Common myeloid progenitor, CD34-positive (primary cell): ENCODE measurements at regions not wholly inside any gene's neighbourhood (a gene's known extent, or its start where the extent isn't known, plus 50 kb on each side); places are given as distances from the start of the nearest gene placed in this dataset.
"Not testable (repeated sequence)": the region's sequence is repeated elsewhere in the genome, so short reads cannot be mapped to it uniquely, and the experiment has no call there.

Experiments used
- CTCF ChIA-PET: fragments of 350-600 bp; sonication (Branson Sonifier 250); formaldehyde crosslinking; loops from one replicate; lab custom pipeline; 2021; ENCODE audit warnings: antibody characterized with exemption; lab: Charles Lee
- POLR2A ChIA-PET: fragments of 350-600 bp; sonication (Branson Sonifier 250); formaldehyde crosslinking; loops from one replicate; lab custom pipeline; 2021; ENCODE audit warnings: antibody characterized with exemption; lab: Charles Lee
- DNase-seq, 3 donors: peaks; one replicate each; pipeline versions ENCODE4 v3.0.0 to v3.0.0-alpha.2; 2013
- H3K27ac ChIP-seq, 2 experiments: 1 replicate in 1 of 2; 2 replicates in 1 of 2; pipeline ENCODE4 v1.7.0; 2013; ENCODE audit warnings: inconsistent platforms in 2 of 2, low read length in 2 of 2, mild to moderate bottlenecking in 2 of 2, low read depth in 1 of 2, moderate library complexity in 1 of 2; ENCODE audit not compliant: severe bottlenecking in 2 of 2, insufficient read depth in 1 of 2, poor library complexity in 1 of 2
- H3K27me3 ChIP-seq, 5 experiments: replicated peaks in 2 of 5; 1 replicate in 3 of 5; 2 replicates in 2 of 5; pipeline versions ENCODE4 v1.6.1 to v1.7.0; 2013; ENCODE audit warnings: low read length in 4 of 5, mild to moderate bottlenecking in 2 of 5, moderate library complexity in 2 of 5, inconsistent platforms in 1 of 5; ENCODE audit not compliant: insufficient read depth in 5 of 5, control insufficient read depth in 4 of 5
- H3K36me3 ChIP-seq, 4 experiments: 1 replicate in 2 of 4; 2 replicates in 2 of 4; pipeline versions ENCODE4 v1.6.1 to v1.7.0; 2013; ENCODE audit warnings: low read length in 3 of 4, control low read depth in 1 of 4, mild to moderate bottlenecking in 1 of 4; ENCODE audit not compliant: control insufficient read depth in 4 of 4, insufficient read depth in 4 of 4
- H3K4me1 ChIP-seq, 4 experiments: 1 replicate in 3 of 4; 2 replicates in 1 of 4; pipeline versions ENCODE4 v1.6.1 to v1.7.1; 2013; ENCODE audit warnings: low read length in 3 of 4, mild to moderate bottlenecking in 3 of 4, control low read depth in 1 of 4, inconsistent platforms in 1 of 4, moderate library complexity in 1 of 4; ENCODE audit not compliant: control insufficient read depth in 4 of 4, insufficient read depth in 4 of 4; ENCODE audit errors: control extremely low read depth in 1 of 4
- H3K4me3 ChIP-seq, 7 experiments: 1 replicate in 4 of 7; 2 replicates in 3 of 7; pipeline versions ENCODE4 v1.5.1 to v1.7.0; 2013; ENCODE audit warnings: mild to moderate bottlenecking in 7 of 7, low read length in 6 of 7, moderate library complexity in 6 of 7, inconsistent platforms in 2 of 7, low read depth in 2 of 7, control low read depth in 1 of 7; ENCODE audit not compliant: insufficient read depth in 4 of 7, control insufficient read depth in 1 of 7; ENCODE audit errors: extremely low read depth in 1 of 7
- H3K9me3 ChIP-seq, 5 experiments: 1 replicate in 4 of 5; 2 replicates in 1 of 5; pipeline versions ENCODE4 v1.6.1 to v1.7.1; 2013; ENCODE audit warnings: low read length in 4 of 5, mild to moderate bottlenecking in 2 of 5, inconsistent platforms in 1 of 5, low read depth in 1 of 5, moderate library complexity in 1 of 5; ENCODE audit not compliant: control insufficient read depth in 4 of 5, insufficient read depth in 2 of 5; ENCODE audit errors: control extremely low read depth in 1 of 5
- WGBS: methylation state at CpG from one replicate; pipeline ENCODE4 v1.1.5; 2013; ENCODE audit not compliant: insufficient coverage; 5-methylcytosine and 5-hydroxymethylcytosine counted together

DNA sequence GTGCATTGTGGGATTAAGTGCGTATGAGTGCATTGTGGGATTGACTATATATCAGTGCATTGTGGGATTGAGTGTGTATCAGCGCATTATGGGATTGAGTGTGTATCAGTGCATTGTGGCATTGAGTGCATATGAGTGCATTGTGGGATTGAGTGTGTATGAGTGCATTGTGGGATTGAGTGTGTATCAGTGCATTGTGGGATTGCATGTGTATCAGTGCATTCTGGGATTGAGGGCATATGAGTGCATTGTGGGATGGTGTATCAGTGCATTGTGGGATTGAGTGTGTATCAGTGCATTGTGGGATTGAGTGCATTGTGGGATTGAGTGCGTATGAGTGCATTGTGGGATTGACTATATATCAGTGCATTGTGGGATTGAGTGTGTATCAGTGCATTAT, 106.4 kb downstream of the SHOX start:
- H3K36me3 ChIP-seq, H3K27me3 ChIP-seq, POLR2A ChIA-PET, CTCF ChIA-PET, H3K27ac ChIP-seq, H3K9me3 ChIP-seq, H3K4me3 ChIP-seq, DNase-seq, H3K4me1 ChIP-seq: not testable (repeated sequence)
- 97% methylated on average over 3 of the region's 3 CpGs for WGBS

DNA sequence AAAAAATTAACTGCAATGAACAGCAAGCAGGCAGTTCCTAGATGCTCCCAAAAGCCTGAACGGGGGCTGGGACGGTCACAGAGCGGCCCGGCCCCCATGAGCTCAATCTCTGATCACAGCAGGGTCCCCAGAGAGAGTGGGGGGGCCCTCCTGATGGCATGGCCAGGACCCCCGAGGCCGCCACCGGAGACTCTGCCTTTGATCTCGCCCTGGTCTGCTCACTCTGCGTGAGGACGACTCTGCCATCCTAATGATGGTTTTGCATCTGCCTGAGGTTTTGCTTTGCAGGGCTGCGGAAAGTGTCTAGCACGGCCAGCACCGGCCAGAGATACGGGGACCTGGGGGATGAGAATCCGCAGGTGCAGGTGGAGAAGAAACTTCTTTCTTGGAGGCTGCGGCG, 103.8 kb downstream of the SHOX start:
- Histone ChIP-seq H3K27me3 (peaks cover 0 to 9% (median 6%) of the 10 kb centered on the region in 5 experiments), H3K9me3 (no peaks in the 10 kb centered on the region), H3K4me3 (no peak overlapping the region), H3K4me1 (no peaks in the 10 kb centered on the region), H3K36me3 (no peaks in the 10 kb centered on the region), H3K27ac (no peak overlapping the region)
- DNase-seq, result no peak
- POLR2A ChIA-PET, result no interaction called here
- WGBS, result 71% methylated on average over 15 of the region's 17 CpGs
- CTCF ChIA-PET, result no interaction called here

DNA sequence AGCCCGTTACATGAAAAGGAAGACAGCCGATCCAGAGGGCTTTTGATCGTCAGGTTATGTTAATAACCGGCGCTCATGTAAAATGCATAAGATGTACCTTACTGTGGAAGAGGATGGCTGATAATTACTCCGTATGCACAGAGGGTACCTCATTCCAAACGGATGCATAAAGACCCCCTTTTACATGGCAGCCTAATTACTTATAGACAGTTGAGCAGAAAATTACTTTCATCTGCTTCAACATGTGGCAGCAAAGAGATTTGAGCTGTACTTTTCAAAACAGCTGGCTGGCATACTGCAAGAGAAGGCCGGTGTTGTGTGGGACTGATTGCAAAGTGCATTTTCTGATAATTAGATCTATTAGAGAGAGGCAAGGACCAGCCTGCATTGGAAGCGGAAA, 103.4 kb downstream of the SHOX start:
- 73% methylated on average over 9 of the region's 9 CpGs for WGBS
- ChIA-PET POLR2A (no interaction called here), CTCF (no interaction called here)
- Histone ChIP-seq H3K4me3 (no peak overlapping the region), H3K9me3 (no peaks in the 10 kb centered on the region), H3K36me3 (no peaks in the 10 kb centered on the region), H3K4me1 (no peaks in the 10 kb centered on the region), H3K27ac (no peak overlapping the region), H3K27me3 (peaks cover 0 to 9% (median 6%) of the 10 kb centered on the region in 5 experiments)
- no peak for DNase-seq

DNA sequence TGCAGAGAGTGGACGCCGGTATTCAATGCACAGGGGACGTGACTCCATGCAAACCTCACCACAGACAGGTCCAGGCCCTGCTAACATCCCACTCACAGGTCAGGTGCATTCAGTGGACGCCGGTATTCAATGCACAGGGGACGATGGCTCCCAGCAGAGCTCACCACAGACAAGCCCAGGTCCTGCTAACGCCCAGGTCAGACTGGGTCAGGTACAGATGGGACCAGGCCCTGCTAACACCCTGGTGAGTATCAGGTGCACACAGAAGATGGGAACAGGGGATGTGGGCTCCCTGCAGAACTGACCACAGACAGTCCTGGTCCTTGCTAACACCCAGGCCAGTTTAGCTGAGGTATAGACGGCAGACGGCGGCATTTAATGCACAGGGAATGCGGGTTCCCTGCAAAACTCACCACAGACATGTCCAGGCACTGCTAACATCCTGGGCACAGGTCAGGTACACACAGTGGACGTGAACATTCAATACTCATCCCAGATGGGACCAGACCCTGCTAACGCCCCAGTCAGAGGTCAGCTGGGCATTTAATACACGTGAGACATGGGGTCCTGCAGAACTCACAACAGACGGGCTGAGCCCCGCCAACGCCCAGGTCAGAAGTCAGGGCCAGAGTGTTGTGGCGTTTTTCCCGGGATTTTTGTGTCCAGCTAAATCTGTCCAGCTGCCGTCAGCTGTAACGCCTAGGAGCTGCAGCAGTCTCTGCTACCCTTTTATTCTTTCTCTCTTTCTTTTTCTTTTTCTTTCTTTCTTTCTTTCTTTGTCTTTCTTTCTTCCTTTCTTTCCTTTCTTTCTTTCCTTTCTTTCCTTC, 99.2 kb downstream of the SHOX start:
- POLR2A ChIA-PET, result no interaction called here

DNA sequence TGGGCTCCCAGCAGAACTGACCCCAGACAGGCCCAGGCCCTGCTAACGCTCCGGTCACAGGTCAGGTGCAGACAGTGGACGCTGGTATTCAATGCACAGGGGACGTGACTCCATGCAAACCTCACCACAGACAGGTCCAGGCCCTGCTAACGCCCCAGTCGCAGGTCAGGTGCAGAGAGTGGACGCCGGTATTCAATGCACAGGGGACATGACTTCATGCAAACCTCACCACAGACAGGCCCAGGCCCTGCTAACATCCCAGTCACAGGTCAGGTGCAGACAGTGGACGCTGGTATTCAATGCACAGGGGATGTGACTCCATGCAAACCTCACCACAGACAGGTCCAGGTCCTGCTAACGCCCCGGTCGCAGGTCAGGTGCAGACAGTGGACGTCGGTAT, 98.5 kb downstream of the SHOX start:
- H3K27me3 ChIP-seq, POLR2A ChIA-PET, H3K27ac ChIP-seq, H3K4me1 ChIP-seq, H3K4me3 ChIP-seq, DNase-seq, CTCF ChIA-PET, H3K36me3 ChIP-seq, H3K9me3 ChIP-seq: not testable (repeated sequence)
- WGBS, result 100% methylated on average over 4 of the region's 14 CpGs

More for the DNA sequence above, 99.2 kb downstream of the SHOX start:
- H3K36me3 ChIP-seq, result no peaks in the 10 kb centered on the region
- DNase-seq, result no peak
- peaks cover 0 to 6% (median 3%) of the 10 kb centered on the region in 5 experiments for H3K27me3 ChIP-seq
- CTCF ChIA-PET, result no interaction called here
- no peaks in the 10 kb centered on the region for H3K4me1 ChIP-seq
- no peak overlapping the region for H3K27ac ChIP-seq
- H3K9me3 ChIP-seq, result peaks cover 0 to 2% (median 0%) of the 10 kb centered on the region in 5 experiments
- no peak overlapping the region for H3K4me3 ChIP-seq
- 90% methylated on average over 21 of the region's 21 CpGs for WGBS

DNA sequence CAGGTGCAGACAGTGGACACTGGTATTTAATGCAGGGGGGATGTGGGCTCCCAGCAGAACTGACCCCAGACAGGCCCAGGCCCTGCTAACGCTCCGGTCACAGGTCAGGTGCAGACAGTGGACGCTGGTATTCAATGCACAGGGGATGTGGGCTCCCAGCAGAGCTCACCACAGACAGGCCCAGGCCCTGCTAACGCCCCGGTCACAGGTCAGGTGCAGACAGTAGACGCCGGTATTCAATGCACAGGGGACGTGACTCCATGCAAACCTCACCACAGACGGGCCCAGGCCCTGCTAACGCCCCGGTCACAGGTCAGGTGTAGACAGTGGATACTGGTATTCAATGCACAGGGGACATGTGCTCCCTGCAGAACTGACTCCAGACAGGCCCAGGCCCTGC, 98.0 kb downstream of the SHOX start:
- DNase-seq, H3K9me3 ChIP-seq, H3K36me3 ChIP-seq, H3K27ac ChIP-seq, H3K4me3 ChIP-seq, POLR2A ChIA-PET, H3K4me1 ChIP-seq, CTCF ChIA-PET, H3K27me3 ChIP-seq: not testable (repeated sequence)
- 85% methylated on average over 3 of the region's 11 CpGs for WGBS

DNA sequence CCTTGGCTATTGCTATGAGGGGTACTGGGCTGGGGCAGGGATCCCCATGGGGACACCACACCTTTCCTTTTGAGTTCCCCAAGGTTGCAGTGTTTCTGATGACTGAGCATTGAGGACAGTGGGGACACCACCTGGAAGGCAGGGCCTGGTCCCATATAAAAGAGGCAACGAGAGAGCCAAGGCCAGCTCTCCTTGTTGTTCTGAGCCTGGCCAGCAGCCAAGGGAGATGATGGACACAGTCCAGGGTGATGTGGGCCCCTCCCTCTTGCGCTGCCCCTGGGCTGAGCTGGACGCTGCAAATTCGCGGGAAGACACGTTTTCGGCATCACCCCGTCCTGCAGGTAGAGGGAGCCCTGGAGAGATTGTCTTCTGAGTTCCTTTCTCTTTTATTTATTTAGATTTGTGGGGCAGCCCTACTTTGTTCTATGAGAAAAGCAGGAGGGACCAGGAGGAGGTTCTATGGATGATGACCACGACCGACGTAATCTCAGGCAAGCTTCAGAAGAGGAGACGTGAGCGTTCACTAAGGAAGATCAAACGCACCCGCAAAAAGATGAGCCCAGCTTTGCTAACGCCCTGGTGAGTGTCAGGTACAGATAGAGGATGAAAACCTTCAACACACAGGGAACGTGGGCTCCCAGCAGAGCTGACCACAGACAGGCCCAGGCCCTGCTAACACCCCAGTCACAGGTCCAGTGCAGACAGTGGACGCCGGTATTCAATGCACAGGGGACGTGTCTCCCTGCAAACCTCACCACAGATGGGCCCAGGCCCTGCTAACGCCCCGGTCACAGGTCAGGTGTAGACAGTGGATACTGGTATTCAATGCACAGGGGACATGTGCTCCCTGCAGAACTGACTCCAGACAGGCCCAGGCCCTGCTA, 97.4 kb downstream of the SHOX start:
- ChIA-PET POLR2A (no interaction called here), CTCF (no interaction called here)
- no peaks in the 10 kb centered on the region for H3K4me1 ChIP-seq
- H3K9me3 ChIP-seq, result peaks cover 3 to 12% (median 6%) of the 10 kb centered on the region in 5 experiments
- H3K27ac ChIP-seq, result no peak overlapping the region
- H3K36me3 ChIP-seq, result no peaks in the 10 kb centered on the region
- peak; percentile 2 to 17 (median 5) for DNase-seq
- 63% methylated on average over 11 of the region's 22 CpGs for WGBS
- H3K4me3 ChIP-seq, result no peak overlapping the region
- H3K27me3 ChIP-seq, result no peaks in the 10 kb centered on the region
